HFF-Myc (cell line): ENCODE measurements at regions not wholly inside any gene's neighbourhood (a gene's known extent, or its start where the extent isn't known, plus 50 kb on each side); places are given as distances from the start of the nearest gene placed in this dataset.

Experiments used
- DNase-seq: peaks from one replicate; pipeline ENCODE4 v3.0.0-alpha.2; 2011; ENCODE audit warnings: low read depth; ENCODE audit errors: extremely low read depth
- H3K4me3 ChIP-seq: replicated peaks from 2 replicates; pipeline ENCODE4 v1.5.1; 2011; ENCODE audit warnings: low read depth, mild to moderate bottlenecking, control low read depth, low read length
- TF ChIP-seq, protein P1 (sequence below): IDR thresholded peaks from 2 replicates; pipeline ENCODE4 v1.5.1; 2012; ENCODE audit warnings: mild to moderate bottlenecking, low read depth, low read length, control low read depth; ENCODE audit errors: missing control alignments

DNA sequence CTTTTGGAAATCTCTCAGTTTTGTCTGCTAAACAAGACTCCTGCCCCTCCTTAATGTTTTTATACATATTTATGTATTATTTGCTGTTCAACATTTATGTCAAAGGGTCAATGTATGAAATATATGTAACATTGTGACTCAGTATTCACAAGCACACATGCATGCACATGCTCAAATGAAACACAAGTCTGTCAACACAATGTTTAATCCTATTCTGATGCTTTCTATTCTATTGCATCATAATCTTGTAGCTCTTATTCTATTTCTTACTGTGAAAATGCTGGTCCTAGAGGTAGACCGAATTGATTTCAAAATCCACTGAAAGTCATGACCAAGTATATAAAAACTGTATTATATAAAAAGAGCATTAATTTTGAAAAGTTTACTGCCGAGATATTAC, 1463.3 kb downstream of the C4orf33 start:
- DNase-seq, result no peak
- TF ChIP-seq, protein P1, sequence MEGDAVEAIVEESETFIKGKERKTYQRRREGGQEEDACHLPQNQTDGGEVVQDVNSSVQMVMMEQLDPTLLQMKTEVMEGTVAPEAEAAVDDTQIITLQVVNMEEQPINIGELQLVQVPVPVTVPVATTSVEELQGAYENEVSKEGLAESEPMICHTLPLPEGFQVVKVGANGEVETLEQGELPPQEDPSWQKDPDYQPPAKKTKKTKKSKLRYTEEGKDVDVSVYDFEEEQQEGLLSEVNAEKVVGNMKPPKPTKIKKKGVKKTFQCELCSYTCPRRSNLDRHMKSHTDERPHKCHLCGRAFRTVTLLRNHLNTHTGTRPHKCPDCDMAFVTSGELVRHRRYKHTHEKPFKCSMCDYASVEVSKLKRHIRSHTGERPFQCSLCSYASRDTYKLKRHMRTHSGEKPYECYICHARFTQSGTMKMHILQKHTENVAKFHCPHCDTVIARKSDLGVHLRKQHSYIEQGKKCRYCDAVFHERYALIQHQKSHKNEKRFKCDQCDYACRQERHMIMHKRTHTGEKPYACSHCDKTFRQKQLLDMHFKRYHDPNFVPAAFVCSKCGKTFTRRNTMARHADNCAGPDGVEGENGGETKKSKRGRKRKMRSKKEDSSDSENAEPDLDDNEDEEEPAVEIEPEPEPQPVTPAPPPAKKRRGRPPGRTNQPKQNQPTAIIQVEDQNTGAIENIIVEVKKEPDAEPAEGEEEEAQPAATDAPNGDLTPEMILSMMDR, result no peak
- no peak overlapping the region for H3K4me3 ChIP-seq

DNA sequence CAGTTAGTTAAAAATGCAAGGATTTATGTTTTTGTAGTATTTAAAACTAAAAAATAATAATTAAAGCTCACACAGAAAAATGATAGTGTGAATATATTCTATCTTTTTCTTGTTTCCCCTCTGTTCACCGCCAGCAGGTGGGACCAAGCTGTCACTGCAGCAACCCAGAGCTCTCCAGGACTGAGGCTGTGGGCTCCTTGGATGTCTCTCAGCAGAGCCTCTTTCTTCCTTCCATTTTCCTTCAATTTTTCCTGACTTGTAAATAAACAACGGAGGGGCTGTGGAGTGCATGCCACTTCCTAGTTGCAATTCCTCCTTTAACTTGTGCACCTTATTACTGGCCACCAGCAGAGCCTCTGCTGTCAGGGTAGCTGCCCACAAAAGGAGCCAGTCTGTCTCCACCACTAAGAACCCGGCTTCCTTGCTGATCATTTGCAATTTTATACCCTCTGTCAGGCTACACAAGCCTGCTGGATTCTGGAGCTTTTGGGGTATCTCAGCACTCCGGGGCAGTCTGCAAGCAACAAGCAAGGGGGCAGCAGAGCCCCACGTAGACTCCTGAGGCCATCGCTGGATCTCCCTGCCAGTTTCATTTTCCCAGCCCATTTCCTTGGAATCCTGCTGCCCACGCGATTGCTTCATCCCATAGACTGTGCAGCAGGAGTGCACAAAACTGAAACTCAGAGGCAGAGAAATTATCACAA, 1467.4 kb downstream of the C4orf33 start:
- no peak for DNase-seq
- H3K4me3 ChIP-seq, result no peak overlapping the region
- TF ChIP-seq, protein P1, result peak; percentile 21

DNA sequence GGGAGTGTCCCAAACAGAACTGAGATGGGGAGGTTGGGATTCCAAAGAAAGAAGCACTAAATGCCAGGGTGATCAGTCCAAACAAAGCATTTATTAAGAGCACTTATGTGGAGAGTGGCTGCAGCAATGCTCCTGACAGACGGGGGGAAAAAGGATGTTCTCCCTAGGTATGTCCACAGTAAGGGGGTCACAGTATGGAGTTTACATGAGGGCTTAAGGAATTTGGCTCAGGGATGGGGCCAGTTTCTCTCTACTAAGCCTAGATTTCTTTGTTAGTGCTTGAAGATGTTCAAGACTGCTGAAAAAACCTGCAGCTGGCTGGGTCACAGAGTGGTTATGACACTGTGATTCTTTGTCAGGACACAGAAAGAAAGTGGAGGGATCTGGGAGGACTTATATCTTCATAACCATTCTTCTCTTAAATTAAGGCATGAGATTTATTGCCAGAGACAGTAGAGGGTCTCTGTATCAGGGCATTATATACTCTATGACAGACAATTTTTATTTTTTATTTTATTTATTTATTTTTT, 1468.0 kb downstream of the C4orf33 start:
- no peak overlapping the region for H3K4me3 ChIP-seq
- no peak for DNase-seq
- TF ChIP-seq, protein P1, result no peak

DNA sequence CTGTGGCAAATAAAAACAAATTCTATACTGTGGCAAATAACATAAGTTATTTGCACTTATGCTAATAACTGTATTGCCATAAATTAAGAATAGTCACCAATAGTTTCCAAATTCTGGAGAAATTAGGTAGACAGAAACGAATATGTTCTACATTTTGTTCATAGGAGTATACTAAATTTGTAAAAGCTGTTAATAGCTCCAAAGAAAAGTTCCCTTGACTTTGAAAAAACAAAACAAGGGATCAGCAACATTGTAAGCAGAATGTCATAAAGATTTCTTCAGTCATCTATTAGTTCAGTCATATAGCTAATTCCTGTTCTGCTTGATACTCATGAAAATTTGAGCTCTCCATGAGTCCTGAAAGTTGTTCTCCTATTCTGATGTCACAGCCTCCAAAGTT, 1472.8 kb downstream of the C4orf33 start:
- H3K4me3 ChIP-seq, result no peak overlapping the region
- DNase-seq, result no peak
- TF ChIP-seq, protein P1, result no peak

DNA sequence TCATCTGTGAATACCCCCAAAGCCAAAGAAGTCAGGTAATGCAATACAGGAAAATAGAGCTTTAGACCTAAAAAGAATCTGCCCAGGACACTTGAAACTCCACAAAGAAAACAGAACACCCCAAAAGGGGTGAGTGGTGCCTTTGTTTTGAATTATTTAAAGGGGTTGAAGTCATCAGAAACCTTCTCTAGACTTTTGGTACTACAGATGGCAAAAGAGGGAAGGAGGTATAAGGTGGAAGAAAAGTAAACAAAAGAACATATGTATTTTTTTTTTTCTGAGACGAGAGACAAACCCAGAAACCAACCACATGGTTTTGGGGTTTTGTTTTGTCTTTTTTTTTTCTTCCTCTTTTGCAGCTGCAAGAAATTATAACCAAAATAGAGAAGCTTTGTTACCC, 1477.8 kb downstream of the C4orf33 start:
- no peak for DNase-seq
- TF ChIP-seq, protein P1, result no peak
- H3K4me3 ChIP-seq, result no peak overlapping the region

DNA sequence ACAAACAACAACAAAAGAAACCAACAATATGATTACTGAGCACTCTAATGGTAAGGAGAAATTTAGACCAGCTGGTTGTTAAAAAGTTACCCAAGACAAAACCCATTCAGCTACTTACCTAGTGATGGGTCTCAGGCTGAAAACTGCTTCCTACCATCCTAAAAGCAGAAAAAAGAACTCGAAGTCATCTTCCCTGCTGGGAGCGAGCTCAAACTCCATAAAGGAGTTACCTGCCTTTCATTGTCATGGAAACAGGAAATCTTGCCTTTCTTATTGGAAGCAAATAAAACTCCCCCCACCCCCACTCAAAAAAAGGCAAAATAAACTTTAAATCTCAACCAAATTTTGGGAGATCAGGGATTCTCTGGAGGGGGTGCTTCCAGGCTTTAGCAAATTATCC, 1478.3 kb downstream of the C4orf33 start:
- TF ChIP-seq, protein P1, result no peak
- H3K4me3 ChIP-seq, result no peak overlapping the region
- DNase-seq, result no peak

DNA sequence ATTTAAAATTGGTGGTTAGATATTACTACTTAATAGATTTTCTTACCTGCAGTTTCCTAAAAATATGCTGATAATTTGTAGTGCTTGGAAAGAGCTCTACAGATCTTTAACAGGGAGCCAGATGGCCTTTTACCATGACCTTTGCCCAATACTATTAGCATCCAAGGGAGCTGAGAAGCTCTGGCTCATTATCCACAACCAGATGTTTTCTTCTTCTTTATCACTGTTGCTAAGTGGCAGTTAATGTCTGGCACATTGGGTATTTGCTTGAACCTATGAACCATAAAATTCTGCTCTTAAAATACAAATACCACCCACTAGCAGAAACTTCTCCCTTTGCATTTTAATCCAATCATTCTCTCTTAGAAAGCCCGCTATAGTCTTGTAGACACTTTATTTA, 1480.3 kb downstream of the C4orf33 start:
- DNase-seq, result no peak
- TF ChIP-seq, protein P1, result no peak
- no peak overlapping the region for H3K4me3 ChIP-seq
